Neural crest cell (in vitro differentiated cells): ENCODE measurements at regions not wholly inside any gene's neighbourhood (a gene's known extent, or its start where the extent isn't known, plus 50 kb on each side); places are given as distances from the start of the nearest gene placed in this dataset.
"Not testable (repeated sequence)": the region's sequence is repeated elsewhere in the genome, so short reads cannot be mapped to it uniquely, and the experiment has no call there.

Experiments
- DNase-seq: peaks from one replicate; pipeline ENCODE4 v3.0.0; 2021; ENCODE audit warnings: low read depth, mixed read lengths, low spot score
- H3K27ac Mint-ChIP-seq: one replicate; pipeline ENCODE4 v1.8.0; 2021; ENCODE audit warnings: mild to moderate bottlenecking, mixed read lengths; ENCODE audit not compliant: unreplicated experiment
- H3K27me3 Mint-ChIP-seq: 2 replicates; pipeline ENCODE4 v1.8.0; 2021; ENCODE audit warnings: low read depth, mild to moderate bottlenecking, mixed read lengths
- H3K36me3 Mint-ChIP-seq: 2 replicates; pipeline ENCODE4 v1.8.0; 2021; ENCODE audit warnings: low read depth, mild to moderate bottlenecking, mixed read lengths
- H3K4me1 Mint-ChIP-seq: 2 replicates; pipeline ENCODE4 v1.8.0; 2021; ENCODE audit warnings: mixed read lengths
- H3K4me3 Mint-ChIP-seq: one replicate; pipeline ENCODE4 v1.8.0; 2021; ENCODE audit warnings: mild to moderate bottlenecking, mixed read lengths
- H3K9me3 Mint-ChIP-seq: 2 replicates; pipeline ENCODE4 v1.8.0; 2021; ENCODE audit warnings: mixed read lengths
- CTCF ChIP-seq: fragments of 200-600 bp; sonication (generic); conservative IDR thresholded peaks from 2 replicates; pipeline ENCODE4 v1.5.0; 2021; ENCODE audit warnings: antibody characterized with exemption, mild to moderate bottlenecking

- peaks cover 3% of the 10 kb centered on the region for H3K36me3 Mint-ChIP-seq
- no peaks in the 10 kb centered on the region for H3K27me3 Mint-ChIP-seq
- no peak for DNase-seq
- no peak for TF ChIP-seq CTCF
- peaks cover 7% of the 10 kb centered on the region for H3K4me1 Mint-ChIP-seq
- no peaks in the 10 kb centered on the region for H3K9me3 Mint-ChIP-seq
- no peak overlapping the region for H3K27ac Mint-ChIP-seq
- no peak overlapping the region for H3K4me3 Mint-ChIP-seq
Measured at GRCh38 chr7:46054915-46055314, 133.8 kb upstream of the IGFBP3 start.

- TF ChIP-seq CTCF = no peak
- Mint-ChIP-seq H3K9me3 (no peaks in the 10 kb centered on the region), H3K27ac (no peak overlapping the region), H3K4me3 (no peak overlapping the region), H3K36me3 (peaks cover 3% of the 10 kb centered on the region), H3K27me3 (no peaks in the 10 kb centered on the region), H3K4me1 (peaks cover 7% of the 10 kb centered on the region)
- DNase-seq = no peak
Measured at GRCh38 chr7:46054272-46054671, 133.2 kb upstream of the IGFBP3 start.

- no peak for TF ChIP-seq CTCF
- H3K9me3 Mint-ChIP-seq = no peaks in the 10 kb centered on the region
- DNase-seq = no peak
- H3K27ac Mint-ChIP-seq = no peak overlapping the region
- H3K36me3 Mint-ChIP-seq = peaks cover 2% of the 10 kb centered on the region
- H3K27me3 Mint-ChIP-seq = no peaks in the 10 kb centered on the region
- no peaks in the 10 kb centered on the region for H3K4me1 Mint-ChIP-seq
- no peak overlapping the region for H3K4me3 Mint-ChIP-seq
Measured at GRCh38 chr7:46047581-46047980, 126.5 kb upstream of the IGFBP3 start.

GRCh38 chr7:46043338-46043737, 122.3 kb upstream of the IGFBP3 start:
- not testable (repeated sequence) for DNase-seq, H3K9me3 Mint-ChIP-seq, H3K4me1 Mint-ChIP-seq

GRCh38 chr7:46039813-46040212, 118.7 kb upstream of the IGFBP3 start:
- H3K36me3 Mint-ChIP-seq, DNase-seq, H3K9me3 Mint-ChIP-seq, H3K27me3 Mint-ChIP-seq, H3K27ac Mint-ChIP-seq, H3K4me1 Mint-ChIP-seq, H3K4me3 Mint-ChIP-seq: not testable (repeated sequence)

More at GRCh38 chr7:46043338-46043737, 122.3 kb upstream of the IGFBP3 start:
- not testable (repeated sequence) for H3K27ac Mint-ChIP-seq, H3K4me3 Mint-ChIP-seq, H3K36me3 Mint-ChIP-seq, H3K27me3 Mint-ChIP-seq

- Mint-ChIP-seq H3K27me3 (no peaks in the 10 kb centered on the region), H3K27ac (no peak overlapping the region), H3K36me3 (no peaks in the 10 kb centered on the region), H3K4me1 (no peaks in the 10 kb centered on the region), H3K9me3 (no peaks in the 10 kb centered on the region), H3K4me3 (no peak overlapping the region)
- no peak for TF ChIP-seq CTCF
- DNase-seq = no peak
Measured at GRCh38 chr7:46035166-46035565, 114.1 kb upstream of the IGFBP3 start.
